SK-N-SH (cell line): ENCODE measurements at regions not wholly inside any gene's neighbourhood (a gene's known extent, or its start where the extent isn't known, plus 50 kb on each side); places are given as distances from the start of the nearest gene placed in this dataset.

Source experiments
- CTCF ChIA-PET: fragments of 300-600, 350-600 bp; formaldehyde crosslinking; extraction: SDS; loops from one replicate; lab custom pipeline; 2021; lab: Yijun Ruan, JAX
- POLR2A ChIA-PET: fragments of 350-600 bp; sonication (Branson Sonifier 250); formaldehyde crosslinking; extraction: SDS; loops from one replicate; lab custom pipeline; 2020; ENCODE audit warnings: antibody characterized with exemption, inconsistent platforms; lab: Yijun Ruan, JAX
- DNase-seq: peaks from one replicate; pipeline ENCODE4 v3.0.0; 2012
- H2AFZ ChIP-seq: fragments of 200-600 bp; sonication (generic); 2 replicates; pipeline ENCODE4 v1.8.1; 2016; ENCODE audit warnings: antibody characterized with exemption, mild to moderate bottlenecking, low read depth
- H3F3A ChIP-seq: fragments of 200-600 bp; sonication (generic); replicated peaks from 2 replicates; pipeline ENCODE3; 2016; ENCODE audit warnings: antibody characterized with exemption, mild to moderate bottlenecking; ENCODE audit not compliant: insufficient read depth
- H3K27ac ChIP-seq, 2 experiments: fragments of 200-500 bp in 1 of 2; fragments of 200-600 bp in 1 of 2; sonication (Bioruptor generic) in 1 of 2; sonication (generic), shearing (Covaris generic) in 1 of 2; 2 replicates each; pipeline versions ENCODE4 v1.5.1 to v1.6.1; 2014 to 2016; ENCODE audit warnings: low read depth in 2 of 2, inconsistent platforms in 1 of 2, low read length in 1 of 2, mild to moderate bottlenecking in 1 of 2, mixed read lengths in 1 of 2
- H3K27me3 ChIP-seq: fragments of 200-600 bp; sonication (generic), shearing (Covaris generic); 2 replicates; pipeline ENCODE4 v1.6.1; 2016; ENCODE audit warnings: mixed run types; ENCODE audit not compliant: insufficient read depth
- H3K36me3 ChIP-seq, 2 experiments: fragments of 200-500 bp in 1 of 2; fragments of 200-600 bp in 1 of 2; sonication (Bioruptor generic) in 1 of 2; sonication (generic) in 1 of 2; replicated peaks in 1 of 2; 2 replicates each; pipeline versions ENCODE3 to v1.5.1; 2014 to 2016; ENCODE audit warnings: low read length in 1 of 2, mild to moderate bottlenecking in 1 of 2; ENCODE audit not compliant: insufficient read depth in 2 of 2, control insufficient read depth in 1 of 2
- H3K4me1 ChIP-seq, 2 experiments: fragments of 200-500 bp in 1 of 2; fragments of 200-600 bp in 1 of 2; sonication (Bioruptor generic) in 1 of 2; sonication (generic), shearing (Covaris generic) in 1 of 2; 2 replicates each; pipeline versions ENCODE4 v1.5.1 to v1.6.1; 2014 to 2016; ENCODE audit warnings: low read depth in 1 of 2, low read length in 1 of 2, mixed run types in 1 of 2; ENCODE audit not compliant: insufficient read depth in 2 of 2, control insufficient read depth in 1 of 2
- H3K4me2 ChIP-seq: fragments of 200-600 bp; sonication (generic), shearing (Covaris generic); 2 replicates; pipeline ENCODE4 v1.6.1; 2017; ENCODE audit warnings: mixed run types
- H3K4me3 ChIP-seq, 2 experiments: fragments of 200-500 bp in 1 of 2; fragments of 200-600 bp in 1 of 2; sonication (Bioruptor generic) in 1 of 2; sonication (generic), shearing (Covaris generic) in 1 of 2; 2 replicates each; pipeline versions ENCODE4 v1.5.1 to v1.8.1; 2014 to 2016; ENCODE audit warnings: low read depth in 2 of 2, inconsistent platforms in 1 of 2, low read length in 1 of 2, mild to moderate bottlenecking in 1 of 2, mixed read lengths in 1 of 2, moderate library complexity in 1 of 2
- H3K79me2 ChIP-seq: fragments of 200-600 bp; sonication (generic); 2 replicates; pipeline ENCODE4 v1.8.1; 2017; ENCODE audit warnings: mild to moderate bottlenecking; ENCODE audit not compliant: insufficient read depth
- H3K9ac ChIP-seq: fragments of 200-600 bp; sonication (generic); 2 replicates; pipeline ENCODE4 v1.6.1; 2017; ENCODE audit warnings: mixed run types
- H3K9me2 ChIP-seq: fragments of 200-600 bp; sonication (generic); 2 replicates; pipeline ENCODE4 v1.6.1; 2017; ENCODE audit warnings: mixed run types
- H3K9me3 ChIP-seq: fragments of 200-600 bp; sonication (generic); 2 replicates; pipeline ENCODE4 v1.6.1; 2017; ENCODE audit warnings: mixed run types, mild to moderate bottlenecking, moderate library complexity
- H4K20me1 ChIP-seq: fragments of 200-600 bp; sonication (generic); 2 replicates; pipeline ENCODE4 v1.6.1; 2017; ENCODE audit warnings: mild to moderate bottlenecking, mixed run types; ENCODE audit not compliant: insufficient read depth
- EP300 ChIP-seq, 2 experiments: IDR thresholded peaks; 2 replicates each; pipeline versions ENCODE4 v1.4.0 to v1.6.1; 2012; ENCODE audit warnings: borderline replicate concordance in 1 of 2, low read depth in 1 of 2, low read length in 1 of 2
- IRF3 ChIP-seq: fragments of 150-350 bp; IDR thresholded peaks from 2 replicates; pipeline ENCODE4 v1.6.1; 2016; ENCODE audit warnings: mild to moderate bottlenecking, low read depth, low read length
- NRF1 ChIP-seq: IDR thresholded peaks from 2 replicates; pipeline ENCODE4 v1.6.1; 2012; ENCODE audit warnings: low read depth, mild to moderate bottlenecking, low read length
- PBX3 ChIP-seq: IDR thresholded peaks from 2 replicates; pipeline ENCODE4; 2012
- POLR2AphosphoS5 ChIP-seq: IDR thresholded peaks from 2 replicates; pipeline ENCODE4 v1.6.1; 2012; ENCODE audit warnings: low read depth, low read length
- SMC3 ChIP-seq: IDR thresholded peaks from 2 replicates; pipeline ENCODE4 v1.6.1; 2012; ENCODE audit warnings: low read depth, low read length, improper control_type of control experiment
- TCF12 ChIP-seq: IDR thresholded peaks from 2 replicates; pipeline ENCODE4 v1.4.0; 2012
- USF2 ChIP-seq: fragments of 150-350 bp; IDR thresholded peaks from 2 replicates; pipeline ENCODE4 v1.6.1; 2017; ENCODE audit warnings: antibody characterized with exemption, low read length, low read depth, borderline replicate concordance
- YY1 ChIP-seq: IDR thresholded peaks from 2 replicates; pipeline ENCODE4 v1.4.0; 2012; ENCODE audit warnings: low read depth, mild to moderate bottlenecking
- WGBS: methylation state at CpG from one replicate; pipeline ENCODE4 v1.1.6; 2017; ENCODE audit warnings: low lambda C conversion rate; 5-methylcytosine and 5-hydroxymethylcytosine counted together
- TF ChIP-seq, protein P1 (sequence below): IDR thresholded peaks from 2 replicates; pipeline ENCODE4 v1.4.0; 2012; ENCODE audit warnings: low read depth, borderline replicate concordance
- TF ChIP-seq, protein P2 (sequence below): fragments of 200-600 bp; sonication (generic); IDR thresholded peaks from 2 replicates; pipeline ENCODE4 v1.6.1; 2017; ENCODE audit warnings: antibody characterized with exemption, mild to moderate bottlenecking, moderate library complexity

- POLR2A ChIA-PET = no interaction called here
- no peaks in the 10 kb centered on the region for H3K4me1 ChIP-seq
- H3K36me3 ChIP-seq = no peaks in the 10 kb centered on the region
- no peaks in the 10 kb centered on the region for H3F3A ChIP-seq
- TF ChIP-seq USF2 (no peak), YY1 (no peak), EP300 (IDR thresholded peaks at IDR 0.05; ENCODE audit: borderline replicate concordance in 1 of 2, low read depth in 1 of 2, low read length in 1 of 2) (no peak), IRF3 (no peak), TCF12 (no peak)
- TF ChIP-seq, protein P1, sequence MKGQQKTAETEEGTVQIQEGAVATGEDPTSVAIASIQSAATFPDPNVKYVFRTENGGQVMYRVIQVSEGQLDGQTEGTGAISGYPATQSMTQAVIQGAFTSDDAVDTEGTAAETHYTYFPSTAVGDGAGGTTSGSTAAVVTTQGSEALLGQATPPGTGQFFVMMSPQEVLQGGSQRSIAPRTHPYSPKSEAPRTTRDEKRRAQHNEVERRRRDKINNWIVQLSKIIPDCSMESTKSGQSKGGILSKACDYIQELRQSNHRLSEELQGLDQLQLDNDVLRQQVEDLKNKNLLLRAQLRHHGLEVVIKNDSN = no peak
- TF ChIP-seq, protein P2, sequence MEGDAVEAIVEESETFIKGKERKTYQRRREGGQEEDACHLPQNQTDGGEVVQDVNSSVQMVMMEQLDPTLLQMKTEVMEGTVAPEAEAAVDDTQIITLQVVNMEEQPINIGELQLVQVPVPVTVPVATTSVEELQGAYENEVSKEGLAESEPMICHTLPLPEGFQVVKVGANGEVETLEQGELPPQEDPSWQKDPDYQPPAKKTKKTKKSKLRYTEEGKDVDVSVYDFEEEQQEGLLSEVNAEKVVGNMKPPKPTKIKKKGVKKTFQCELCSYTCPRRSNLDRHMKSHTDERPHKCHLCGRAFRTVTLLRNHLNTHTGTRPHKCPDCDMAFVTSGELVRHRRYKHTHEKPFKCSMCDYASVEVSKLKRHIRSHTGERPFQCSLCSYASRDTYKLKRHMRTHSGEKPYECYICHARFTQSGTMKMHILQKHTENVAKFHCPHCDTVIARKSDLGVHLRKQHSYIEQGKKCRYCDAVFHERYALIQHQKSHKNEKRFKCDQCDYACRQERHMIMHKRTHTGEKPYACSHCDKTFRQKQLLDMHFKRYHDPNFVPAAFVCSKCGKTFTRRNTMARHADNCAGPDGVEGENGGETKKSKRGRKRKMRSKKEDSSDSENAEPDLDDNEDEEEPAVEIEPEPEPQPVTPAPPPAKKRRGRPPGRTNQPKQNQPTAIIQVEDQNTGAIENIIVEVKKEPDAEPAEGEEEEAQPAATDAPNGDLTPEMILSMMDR = no peak
- TF ChIP-seq, all 33 proteins: peak for 0
- no peak overlapping the region for H3K9ac ChIP-seq
- no peak for DNase-seq
- H2AFZ ChIP-seq = no peak overlapping the region
- no peaks in the 10 kb centered on the region for H4K20me1 ChIP-seq
- WGBS = 44% methylated on average over 1 of the region's 1 CpG
- H3K9me3 ChIP-seq = no peaks in the 10 kb centered on the region
- no peak overlapping the region for H3K4me3 ChIP-seq
- no peaks in the 10 kb centered on the region for H3K79me2 ChIP-seq
- no peak overlapping the region for H3K4me2 ChIP-seq
- no peaks in the 10 kb centered on the region for H3K9me2 ChIP-seq
- CTCF ChIA-PET = no interaction called here
- no peaks in the 10 kb centered on the region for H3K27me3 ChIP-seq
- no peak overlapping the region for H3K27ac ChIP-seq
These were observed 2529.3 kb downstream of the ARAP2 start for GRCh38 chr4:33714971-33715370.

DNA sequence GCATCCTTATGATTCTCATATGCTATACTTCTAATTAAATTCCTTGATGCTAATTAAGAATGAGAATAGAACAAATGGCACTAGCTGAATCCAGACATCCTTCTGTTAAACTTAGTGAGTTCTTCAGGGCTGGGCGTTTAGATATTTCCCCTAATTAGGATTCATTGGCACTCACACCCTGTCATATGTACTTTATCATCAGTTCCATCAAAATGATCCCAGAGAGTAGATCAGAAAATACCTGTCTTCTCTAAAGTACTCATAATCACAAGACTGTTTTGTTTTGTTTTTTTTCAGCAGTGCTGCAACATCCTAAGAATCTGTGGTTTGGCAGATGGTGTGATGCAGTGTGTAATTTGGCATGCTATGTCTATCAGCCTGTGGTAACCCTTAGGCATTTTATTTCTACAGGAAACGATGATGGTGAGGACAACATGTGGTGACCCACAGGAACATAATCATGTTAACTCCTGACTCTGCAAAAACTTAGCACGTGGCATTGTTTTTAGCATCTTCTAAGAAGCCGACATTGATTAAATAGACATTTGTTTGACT is 2528.4 kb downstream of the ARAP2 start:
- Histone ChIP-seq H3K4me3 (no peak overlapping the region), H3F3A (no peaks in the 10 kb centered on the region), H3K9me3 (no peaks in the 10 kb centered on the region), H3K36me3 (no peaks in the 10 kb centered on the region), H4K20me1 (no peaks in the 10 kb centered on the region), H3K4me1 (no peaks in the 10 kb centered on the region), H3K4me2 (no peak overlapping the region), H2AFZ (no peak overlapping the region), H3K79me2 (no peaks in the 10 kb centered on the region), H3K9ac (no peak overlapping the region), H3K27me3 (no peaks in the 10 kb centered on the region), H3K9me2 (no peaks in the 10 kb centered on the region), H3K27ac (no peak overlapping the region)
- POLR2A ChIA-PET = no interaction called here
- peak; percentile 5 for DNase-seq
- TF ChIP-seq NRF1 (no peak), SMC3 (no peak), POLR2AphosphoS5 (no peak), PBX3 (no peak)
- 13% methylated on average over 4 of the region's 4 CpGs for WGBS
- CTCF ChIA-PET = no interaction called here
